Sigmoid colon (tissue), 6 donors: ENCODE measurements at regions not wholly inside any gene's neighbourhood (a gene's known extent, or its start where the extent isn't known, plus 50 kb on each side); places are given as distances from the start of the nearest gene placed in this dataset.

Experiments used
- DNase-seq: peaks from one replicate; pipeline ENCODE4 v3.0.0-alpha.2; 2019
- H3K27ac ChIP-seq, 4 donors: fragments of 200-600 bp; sonication (generic); one replicate each; pipeline ENCODE4 v1.5.1; 2016 to 2019; ENCODE audit warnings: mild to moderate bottlenecking in 1 of 4
- H3K27me3 ChIP-seq, 3 donors: fragments of 200-600 bp; sonication (generic); one replicate each; pipeline ENCODE4 v1.5.1; 2019; ENCODE audit warnings: mild to moderate bottlenecking in 1 of 3
- H3K36me3 ChIP-seq, 4 donors: fragments of 200-600 bp; sonication (generic); one replicate each; pipeline ENCODE4 v1.5.1; 2016 to 2019
- H3K4me1 ChIP-seq, 4 donors: fragments of 200-600 bp; sonication (generic); one replicate each; pipeline ENCODE4 v1.5.1; 2017 to 2019
- H3K4me3 ChIP-seq, 4 donors: fragments of 200-600 bp; sonication (generic); one replicate each; pipeline ENCODE4 v1.5.1; 2017 to 2019; ENCODE audit warnings: mild to moderate bottlenecking in 2 of 4, moderate library complexity in 1 of 4
- H3K9me3 ChIP-seq, 4 donors: fragments of 200-600 bp in 3 of 4; sonication (generic) in 3 of 4; one replicate each; pipeline versions ENCODE4 v1.5.1 to v1.6.1; 2013 to 2019
- EP300 ChIP-seq, 4 donors: sonication (generic); formaldehyde crosslinking; IDR thresholded peaks; one replicate each; pipeline ENCODE4 v1.6.1; 2017; ENCODE audit warnings: antibody characterized with exemption in 4 of 4
- POLR2A ChIP-seq, 2 donors: fragments of 450-650 bp; IDR thresholded peaks; one replicate each; pipeline ENCODE4 v1.6.1; 2016; ENCODE audit warnings: antibody characterized with exemption in 2 of 2, mild to moderate bottlenecking in 2 of 2, moderate library complexity in 2 of 2
- POLR2AphosphoS5 ChIP-seq, 4 donors: sonication (generic); formaldehyde crosslinking; IDR thresholded peaks; one replicate each; pipeline ENCODE4 v1.6.1; 2017; ENCODE audit warnings: antibody characterized with exemption in 4 of 4
- WGBS, 2 donors: extraction: QIAGEN DNeasy Blood & Tissue Kit; methylation state at CpG; one replicate each; pipeline ENCODE4 v1.1.7; 2013; 5-methylcytosine and 5-hydroxymethylcytosine counted together
- intact Hi-C: fragments of 100-400 bp; cut with DNase I; formaldehyde crosslinking; loops from one replicate; pipeline ENCODE4 v1.15.1; 2023
- TF ChIP-seq, protein P1 (sequence below), 4 experiments: fragments of 450-650 bp in 3 of 4; fragments of 200-600 bp in 1 of 4; IDR thresholded peaks; one replicate each; pipeline ENCODE4 v1.5.1; 2016 to 2019; ENCODE audit warnings: antibody characterized with exemption in 4 of 4, mild to moderate bottlenecking in 3 of 4, moderate library complexity in 2 of 4
- donor health status: healthy with polysubstance abuse.
- donor health status: healthy.

DNA sequence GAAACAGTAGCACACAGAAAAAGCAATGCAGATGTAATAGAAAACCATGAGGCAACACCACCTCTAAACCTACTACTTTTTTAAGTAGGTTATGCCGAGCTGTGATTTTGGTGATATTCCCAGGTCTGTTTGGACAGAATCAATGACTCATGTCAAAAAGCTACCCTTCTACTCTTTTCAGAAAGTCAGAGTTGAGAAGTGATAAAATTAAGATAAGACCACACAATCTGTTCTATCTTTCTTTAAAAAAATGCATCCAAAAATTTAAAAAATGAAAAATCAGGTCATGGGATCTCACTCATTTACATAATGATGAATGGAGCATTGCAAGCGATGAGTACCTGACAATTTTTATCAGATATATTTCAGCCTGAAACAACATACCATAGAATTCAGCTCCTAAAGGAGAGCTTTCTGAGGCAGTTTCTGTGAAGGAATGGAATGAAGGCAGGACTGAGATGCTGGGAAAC is 826.3 kb downstream of the BCL11A start:
- Histone ChIP-seq H3K9me3 (no peaks in the 10 kb centered on the region), H3K27me3 (no peaks in the 10 kb centered on the region), H3K36me3 (no peaks in the 10 kb centered on the region), H3K4me3 (no peak overlapping the region), H3K4me1 (no peaks in the 10 kb centered on the region), H3K27ac (no peak overlapping the region)
- no peak for DNase-seq
- WGBS, 2 donors, result 94 to 97% methylated on average over 2 of the region's 2 CpGs
- intact Hi-C loops, result no loop called here
- TF ChIP-seq EP300 (IDR thresholded peaks at IDR 0.05), result no peak
- no peak for TF ChIP-seq POLR2A (IDR thresholded peaks at IDR 0.05)
- TF ChIP-seq POLR2AphosphoS5 (IDR thresholded peaks at IDR 0.05), result no peak
- TF ChIP-seq, protein P1, sequence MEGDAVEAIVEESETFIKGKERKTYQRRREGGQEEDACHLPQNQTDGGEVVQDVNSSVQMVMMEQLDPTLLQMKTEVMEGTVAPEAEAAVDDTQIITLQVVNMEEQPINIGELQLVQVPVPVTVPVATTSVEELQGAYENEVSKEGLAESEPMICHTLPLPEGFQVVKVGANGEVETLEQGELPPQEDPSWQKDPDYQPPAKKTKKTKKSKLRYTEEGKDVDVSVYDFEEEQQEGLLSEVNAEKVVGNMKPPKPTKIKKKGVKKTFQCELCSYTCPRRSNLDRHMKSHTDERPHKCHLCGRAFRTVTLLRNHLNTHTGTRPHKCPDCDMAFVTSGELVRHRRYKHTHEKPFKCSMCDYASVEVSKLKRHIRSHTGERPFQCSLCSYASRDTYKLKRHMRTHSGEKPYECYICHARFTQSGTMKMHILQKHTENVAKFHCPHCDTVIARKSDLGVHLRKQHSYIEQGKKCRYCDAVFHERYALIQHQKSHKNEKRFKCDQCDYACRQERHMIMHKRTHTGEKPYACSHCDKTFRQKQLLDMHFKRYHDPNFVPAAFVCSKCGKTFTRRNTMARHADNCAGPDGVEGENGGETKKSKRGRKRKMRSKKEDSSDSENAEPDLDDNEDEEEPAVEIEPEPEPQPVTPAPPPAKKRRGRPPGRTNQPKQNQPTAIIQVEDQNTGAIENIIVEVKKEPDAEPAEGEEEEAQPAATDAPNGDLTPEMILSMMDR (IDR thresholded peaks at IDR 0.05), result no peak

DNA sequence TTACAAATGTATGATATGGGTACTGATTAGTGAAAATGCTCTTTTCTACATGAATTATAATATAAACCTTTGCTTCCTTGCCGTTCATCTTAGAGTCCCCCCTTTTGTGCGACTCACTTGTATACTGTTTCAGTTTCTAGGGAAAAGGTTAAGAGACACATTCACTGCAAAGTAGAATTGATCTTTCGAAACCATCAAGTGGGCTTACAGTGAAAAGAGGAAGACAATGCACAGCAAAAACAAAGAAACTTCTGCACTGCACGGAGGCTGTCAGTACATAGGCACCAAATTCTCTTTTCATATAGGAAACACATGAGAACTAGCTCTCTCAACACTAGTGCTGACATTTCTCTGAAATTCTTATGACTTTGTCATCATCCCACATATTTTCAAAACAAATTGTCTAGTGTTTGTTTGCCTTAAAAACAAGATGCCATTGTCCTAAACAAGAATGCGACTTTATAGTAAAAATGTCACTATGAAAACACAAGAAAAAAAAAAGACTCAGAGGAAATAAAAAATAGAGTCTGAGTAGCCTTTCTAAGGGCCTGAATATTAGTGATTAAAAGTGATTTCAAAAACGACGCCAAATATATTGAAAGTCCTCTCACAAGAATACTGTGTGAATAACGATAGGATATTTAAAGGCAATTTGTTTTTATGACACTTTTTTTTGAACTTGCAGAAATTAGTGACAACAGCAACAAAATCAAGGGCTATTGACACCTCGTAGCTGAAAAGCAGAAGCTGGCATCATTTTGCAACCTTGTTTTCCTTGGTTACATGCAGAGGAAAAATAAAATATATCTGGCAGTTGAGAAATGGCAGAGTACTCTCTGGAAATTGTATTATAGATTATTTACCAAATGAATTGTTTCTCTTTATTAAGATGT is 827.0 kb downstream of the BCL11A start:
- intact Hi-C loops, result no loop called here
- no peak overlapping the region for H3K4me3 ChIP-seq
- no peaks in the 10 kb centered on the region for H3K4me1 ChIP-seq
- no peaks in the 10 kb centered on the region for H3K27me3 ChIP-seq
- no peak for TF ChIP-seq POLR2AphosphoS5 (IDR thresholded peaks at IDR 0.05)
- no peak for TF ChIP-seq EP300 (IDR thresholded peaks at IDR 0.05)
- no peak for TF ChIP-seq POLR2A (IDR thresholded peaks at IDR 0.05)
- TF ChIP-seq, protein P1 (IDR thresholded peaks at IDR 0.05), result no peak
- H3K36me3 ChIP-seq, result no peaks in the 10 kb centered on the region
- no peak overlapping the region for H3K27ac ChIP-seq
- no peaks in the 10 kb centered on the region for H3K9me3 ChIP-seq
- whole genome bisulfite sequencing, 2 donors, result 62 to 78% methylated on average over 9 of the region's 9 CpGs
- DNase-seq, result no peak

DNA sequence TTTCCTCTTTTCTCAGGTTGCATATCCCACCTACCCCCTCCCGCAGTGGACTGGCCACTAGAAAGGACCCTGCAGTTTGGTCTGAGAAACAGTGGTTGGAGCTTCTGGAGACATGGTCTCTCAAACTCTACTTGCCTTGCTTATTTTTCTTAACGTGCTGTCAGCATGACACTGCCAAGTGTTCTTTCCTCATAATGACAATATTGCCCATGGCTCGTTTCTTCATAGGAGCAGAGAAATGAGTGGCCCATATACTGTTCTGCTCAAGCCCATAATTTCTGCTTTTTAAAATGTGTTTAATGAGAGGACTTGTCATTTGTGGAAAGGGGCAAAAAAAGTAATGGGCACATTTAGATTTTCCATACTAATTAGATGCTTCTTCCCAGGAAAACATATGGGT is 828.7 kb downstream of the BCL11A start:
- Histone ChIP-seq H3K36me3 (no peaks in the 10 kb centered on the region), H3K4me1 (no peaks in the 10 kb centered on the region), H3K4me3 (no peak overlapping the region), H3K27me3 (no peaks in the 10 kb centered on the region), H3K27ac (no peak overlapping the region), H3K9me3 (no peaks in the 10 kb centered on the region)
- DNase-seq, result no peak
- intact Hi-C loops, result no loop called here
- TF ChIP-seq EP300 (IDR thresholded peaks at IDR 0.05), result no peak
- TF ChIP-seq, protein P1 (IDR thresholded peaks at IDR 0.05), result no peak
- no peak for TF ChIP-seq POLR2AphosphoS5 (IDR thresholded peaks at IDR 0.05)
- TF ChIP-seq POLR2A (IDR thresholded peaks at IDR 0.05), result no peak
- WGBS, 2 donors, result 84 to 90% methylated on average over 3 of the region's 3 CpGs

DNA sequence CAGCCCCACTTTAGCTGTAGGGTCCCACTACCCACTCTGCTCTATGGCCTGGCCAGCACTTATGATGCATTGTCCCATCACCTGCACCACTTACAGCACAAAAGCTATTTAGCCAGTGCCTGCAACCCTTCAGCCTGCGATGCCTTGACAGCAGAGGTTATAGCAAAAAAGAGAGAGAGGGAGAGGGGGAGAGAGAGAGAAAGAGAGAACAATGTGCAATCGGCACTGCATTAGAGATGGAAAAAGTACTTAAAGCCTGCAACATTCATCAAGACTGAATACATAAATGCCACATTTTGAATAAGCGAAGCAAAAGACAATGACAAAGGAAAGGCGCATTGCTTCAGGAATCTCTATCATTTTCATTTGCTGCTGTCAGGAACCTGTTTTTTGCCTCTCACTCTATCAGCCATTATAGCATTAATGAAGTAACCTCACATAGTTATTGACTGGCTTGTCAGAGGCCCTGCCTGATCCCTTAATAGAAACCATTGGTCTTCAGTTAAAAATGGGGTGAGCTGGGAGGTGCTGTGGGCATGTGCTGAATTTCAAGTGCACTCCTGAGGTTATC is 833.1 kb downstream of the BCL11A start:
- no peak overlapping the region for H3K27ac ChIP-seq
- TF ChIP-seq EP300 (IDR thresholded peaks at IDR 0.05) (no peak), POLR2A (IDR thresholded peaks at IDR 0.05) (no peak), POLR2AphosphoS5 (IDR thresholded peaks at IDR 0.05) (no peak)
- 90 to 91% methylated on average over 4 of the region's 4 CpGs for WGBS, 2 donors

DNA sequence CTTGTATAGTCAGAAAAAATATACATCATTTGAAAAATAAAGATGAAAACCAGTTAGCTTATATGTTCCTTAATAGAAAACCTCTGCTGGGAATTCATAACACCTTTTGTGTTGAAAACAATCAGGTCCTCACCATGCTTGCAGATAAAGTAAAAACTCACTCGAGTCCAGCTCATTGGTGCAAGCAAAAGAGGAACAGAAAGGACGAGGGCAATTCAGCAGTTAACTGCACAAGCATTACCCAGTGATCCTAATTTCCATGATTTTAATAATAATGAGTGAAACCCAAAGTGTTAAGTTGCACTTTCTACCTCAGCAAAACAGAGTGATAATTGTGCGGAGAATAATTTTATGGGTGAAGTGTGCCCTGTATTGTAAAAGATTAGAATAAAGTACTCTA is 839.9 kb downstream of the BCL11A start:
- Histone ChIP-seq H3K9me3 (no peaks in the 10 kb centered on the region), H3K4me3 (no peak overlapping the region), H3K27me3 (no peaks in the 10 kb centered on the region), H3K36me3 (no peaks in the 10 kb centered on the region), H3K27ac (no peak overlapping the region), H3K4me1 (no peaks in the 10 kb centered on the region)
- DNase-seq, result no peak
- TF ChIP-seq POLR2AphosphoS5 (IDR thresholded peaks at IDR 0.05), result no peak
- TF ChIP-seq, protein P1 (IDR thresholded peaks at IDR 0.05), result no peak
- no peak for TF ChIP-seq POLR2A (IDR thresholded peaks at IDR 0.05)
- no peak for TF ChIP-seq EP300 (IDR thresholded peaks at IDR 0.05)
- WGBS, 2 donors, result 72 to 89% methylated on average over 3 of the region's 3 CpGs
- intact Hi-C loops, result no loop called here

More for the DNA sequence above, 833.1 kb downstream of the BCL11A start:
- H3K27me3 ChIP-seq, result no peaks in the 10 kb centered on the region
- H3K9me3 ChIP-seq, result no peaks in the 10 kb centered on the region
- no peaks in the 10 kb centered on the region for H3K4me1 ChIP-seq
- no peak overlapping the region for H3K4me3 ChIP-seq
- intact Hi-C loops, result no loop called here
- DNase-seq, result no peak
- no peaks in the 10 kb centered on the region for H3K36me3 ChIP-seq
